Calu3 (cell line): ENCODE measurements at regions not wholly inside any gene's neighbourhood (a gene's known extent, or its start where the extent isn't known, plus 50 kb on each side); places are given as distances from the start of the nearest gene placed in this dataset.

ENCODE experiments used
- BruUV-seq: library from RNA; stranded (reverse); fragments of 400-500 nt; replicated peaks from 2 replicates; lab custom pipeline; 2021; lab: Mats Ljungman, UMichigan
- CTCF ChIA-PET: fragments of 300-600 bp; sonication (Branson Sonifier 250); formaldehyde crosslinking; loops from one replicate; lab custom pipeline; 2022; ENCODE audit warnings: antibody characterized with exemption; lab: Charles Lee
- DNase-seq: peaks from one replicate; pipeline ENCODE4 v3.0.0; 2022
- H3K27ac Mint-ChIP-seq: one replicate; pipeline ENCODE4 v1.8.0; 2022; ENCODE audit warnings: mixed read lengths; ENCODE audit not compliant: unreplicated experiment
- H3K27me3 Mint-ChIP-seq: one replicate; pipeline ENCODE4 v1.8.0; 2022; ENCODE audit warnings: mixed read lengths; ENCODE audit not compliant: unreplicated experiment
- H3K36me3 Mint-ChIP-seq: one replicate; pipeline ENCODE4 v1.8.0; 2022; ENCODE audit warnings: mild to moderate bottlenecking, moderate library complexity, mixed read lengths; ENCODE audit not compliant: insufficient read depth, unreplicated experiment
- H3K4me1 Mint-ChIP-seq: one replicate; pipeline ENCODE4 v1.8.0; 2022; ENCODE audit warnings: mild to moderate bottlenecking, low read depth, mixed read lengths; ENCODE audit not compliant: unreplicated experiment
- H3K4me3 Mint-ChIP-seq: one replicate; pipeline ENCODE4 v1.8.0; 2022; ENCODE audit warnings: mild to moderate bottlenecking, low read depth, moderate library complexity, mixed read lengths; ENCODE audit not compliant: unreplicated experiment
- H3K9me3 Mint-ChIP-seq: one replicate; pipeline ENCODE4 v1.8.0; 2022; ENCODE audit warnings: low read depth, mixed read lengths; ENCODE audit not compliant: unreplicated experiment
- CTCF ChIP-seq: fragments of 200-600 bp; IDR thresholded peaks from one replicate; pipeline ENCODE4 v1.8.0; 2022; ENCODE audit warnings: antibody characterized with exemption; ENCODE audit not compliant: unreplicated experiment
- intact Hi-C: fragments of 100-400 bp; cut with micrococcal nuclease; formaldehyde crosslinking; loops from one replicate; pipeline ENCODE4 v1.10.0; 2022; ENCODE audit not compliant: unreplicated experiment

- TF ChIP-seq CTCF = no peak
- BruUV-seq = no TSS peak
- Mint-ChIP-seq H3K4me1 (peaks cover 12% of the 10 kb centered on the region), H3K4me3 (no peak overlapping the region), H3K27me3 (peaks cover 18% of the 10 kb centered on the region), H3K27ac (no peak overlapping the region), H3K9me3 (no peaks in the 10 kb centered on the region), H3K36me3 (peaks cover 8% of the 10 kb centered on the region)
- CTCF ChIA-PET = no interaction called here
- intact Hi-C loops = no loop called here
- no peak for DNase-seq
Observed at GRCh38 chr2:238505892-238506280, 79.2 kb downstream of the ASB1 start.

- DNase-seq = no peak
- no peaks in the 10 kb centered on the region for H3K9me3 Mint-ChIP-seq
- intact Hi-C loops = no loop called here
- CTCF ChIA-PET = no interaction called here
- TF ChIP-seq CTCF = no peak
- H3K4me1 Mint-ChIP-seq = peaks cover 12% of the 10 kb centered on the region
- no peak overlapping the region for H3K4me3 Mint-ChIP-seq
- H3K27me3 Mint-ChIP-seq = peaks cover 18% of the 10 kb centered on the region
- peaks cover 4% of the 10 kb centered on the region for H3K36me3 Mint-ChIP-seq
- no TSS peak for BruUV-seq
- H3K27ac Mint-ChIP-seq = no peak overlapping the region
Observed at GRCh38 chr2:238506371-238507068, 79.8 kb downstream of the ASB1 start.

GRCh38 chr2:238507836-238508235, 81.1 kb downstream of the ASB1 start:
- CTCF ChIA-PET = interaction anchor here (0.7 kb wide), 1 partner anchor 1599 kb away, joined by 3 read pairs; no protein-coding TSS in a partner anchor
- H3K9me3 Mint-ChIP-seq = no peaks in the 10 kb centered on the region
- intact Hi-C loops = no loop called here
- peaks cover 12% of the 10 kb centered on the region for H3K4me1 Mint-ChIP-seq
- peaks cover 18% of the 10 kb centered on the region for H3K27me3 Mint-ChIP-seq
- H3K36me3 Mint-ChIP-seq = peaks cover 4% of the 10 kb centered on the region
- no peak for DNase-seq
- H3K4me3 Mint-ChIP-seq = no peak overlapping the region
- H3K27ac Mint-ChIP-seq = peak overlapping the region; percentile 9
- TF ChIP-seq CTCF = no peak
- BruUV-seq = no TSS peak

GRCh38 chr2:238509151-238509835, 82.6 kb downstream of the ASB1 start:
- CTCF ChIA-PET = no interaction called here
- intact Hi-C loops = no loop called here
- Mint-ChIP-seq H3K36me3 (peaks cover 4% of the 10 kb centered on the region), H3K27me3 (peaks cover 18% of the 10 kb centered on the region), H3K4me1 (peaks cover 12% of the 10 kb centered on the region), H3K4me3 (no peak overlapping the region), H3K9me3 (peaks cover 2% of the 10 kb centered on the region), H3K27ac (no peak overlapping the region)
- no TSS peak for BruUV-seq
- no peak for TF ChIP-seq CTCF
- DNase-seq = no peak
